ENCODE measurements at regions not wholly inside any gene's neighbourhood (a gene's known extent, or its start where the extent isn't known, plus 50 kb on each side); places are given as distances from the start of the nearest gene placed in this dataset.

- no peak for TF ChIP-seq CTCF (conservative IDR thresholded peaks at IDR 0.05; ENCODE audit: low read depth in 2 of 2)
- TF ChIP-seq REST (IDR thresholded peaks at IDR 0.05; ENCODE audit: unreplicated experiment) = no peak
- TF ChIP-seq EZH2 (IDR thresholded peaks at IDR 0.05; ENCODE audit: low read depth, unreplicated experiment) = no peak
- TF ChIP-seq POLR2AphosphoS5 (IDR thresholded peaks at IDR 0.05; ENCODE audit: low read depth) = no peak
- no peak for TF ChIP-seq EZH2phosphoT487 (IDR thresholded peaks at IDR 0.05; ENCODE audit: unreplicated experiment)
- no peak for TF ChIP-seq JUNB (IDR thresholded peaks at IDR 0.05; ENCODE audit: unreplicated experiment)
- TF ChIP-seq NANOG (IDR thresholded peaks at IDR 0.05; ENCODE audit: borderline replicate concordance) = no peak
- no peak for TF ChIP-seq ETS1 (IDR thresholded peaks at IDR 0.05)
- no peak for TF ChIP-seq CREB1 (CRISPR knock-in tag; IDR thresholded peaks at IDR 0.05; ENCODE audit: low read depth)
- no peak for TF ChIP-seq ZNF114 (CRISPR knock-in tag; IDR thresholded peaks at IDR 0.05)
Observed at GRCh38 chr2:225891013-225891412, 491.5 kb downstream of the NYAP2 start.
